Glutamatergic neuron (in vitro differentiated cells): ENCODE measurements at regions not wholly inside any gene's neighbourhood (a gene's known extent, or its start where the extent isn't known, plus 50 kb on each side); places are given as distances from the start of the nearest gene placed in this dataset.
"Not testable (repeated sequence)": the region's sequence is repeated elsewhere in the genome, so short reads cannot be mapped to it uniquely, and the experiment has no call there.

ENCODE experiments used
- DNase-seq: peaks from one replicate; pipeline ENCODE4 v3.0.0; 2022
- H3K27ac Mint-ChIP-seq: one replicate; pipeline ENCODE4 v1.8.0; 2020; ENCODE audit warnings: mild to moderate bottlenecking, mixed read lengths, inconsistent platforms; ENCODE audit not compliant: unreplicated experiment
- H3K27me3 Mint-ChIP-seq: one replicate; pipeline ENCODE4 v1.8.0; 2020; ENCODE audit warnings: mild to moderate bottlenecking, moderate library complexity, mixed read lengths, inconsistent platforms; ENCODE audit not compliant: unreplicated experiment
- H3K36me3 Mint-ChIP-seq: one replicate; pipeline ENCODE4 v1.8.0; 2020; ENCODE audit warnings: mild to moderate bottlenecking, mixed read lengths, inconsistent platforms; ENCODE audit not compliant: unreplicated experiment
- H3K4me1 Mint-ChIP-seq: one replicate; pipeline ENCODE4 v1.8.0; 2020; ENCODE audit warnings: mild to moderate bottlenecking, low read depth, mixed read lengths, inconsistent platforms; ENCODE audit not compliant: unreplicated experiment
- H3K4me3 Mint-ChIP-seq: one replicate; pipeline ENCODE4 v1.8.0; 2020; ENCODE audit warnings: mild to moderate bottlenecking, mixed read lengths, inconsistent platforms; ENCODE audit not compliant: unreplicated experiment
- H3K9me3 Mint-ChIP-seq: one replicate; pipeline ENCODE4 v1.8.0; 2020; ENCODE audit warnings: mild to moderate bottlenecking, moderate library complexity, mixed read lengths, inconsistent platforms; ENCODE audit not compliant: unreplicated experiment
- CTCF ChIP-seq: fragments of 200-600 bp; sonication (generic); IDR thresholded peaks from one replicate; pipeline ENCODE4 v1.5.0; 2021; ENCODE audit not compliant: partially characterized antibody, unreplicated experiment

- no peaks in the 10 kb centered on the region for H3K9me3 Mint-ChIP-seq
- H3K4me3 Mint-ChIP-seq: no peak overlapping the region
- no peak for DNase-seq
- H3K4me1 Mint-ChIP-seq: no peaks in the 10 kb centered on the region
- no peaks in the 10 kb centered on the region for H3K36me3 Mint-ChIP-seq
- H3K27ac Mint-ChIP-seq: no peak overlapping the region
- no peaks in the 10 kb centered on the region for H3K27me3 Mint-ChIP-seq
- no peak for TF ChIP-seq CTCF
Measured at GRCh38 chr15:91356083-91356482, 256.0 kb downstream of the SV2B start.

DNA sequence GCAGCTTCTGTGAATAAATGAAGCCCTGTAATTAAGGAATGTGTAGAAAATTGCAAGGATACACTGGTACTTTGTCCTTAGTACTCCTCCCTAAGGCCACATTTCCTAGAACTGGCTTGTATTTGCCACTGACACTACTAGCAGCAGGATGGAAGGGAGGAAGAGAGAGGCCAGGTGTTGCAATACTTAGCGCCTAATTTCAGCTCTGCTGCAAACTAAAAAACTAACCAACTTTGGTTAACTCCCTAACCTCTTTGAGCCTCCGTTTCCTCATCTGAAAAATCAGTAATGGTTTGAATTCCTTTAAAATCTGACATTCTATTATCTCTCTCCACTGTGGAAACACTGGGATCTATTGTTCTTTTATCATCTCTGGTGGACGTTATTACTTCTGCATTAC, 257.0 kb downstream of the SV2B start:
- no peak for TF ChIP-seq CTCF
- no peak for DNase-seq
- Mint-ChIP-seq H3K4me1 (no peaks in the 10 kb centered on the region), H3K27ac (no peak overlapping the region), H3K4me3 (no peak overlapping the region), H3K36me3 (no peaks in the 10 kb centered on the region), H3K9me3 (no peaks in the 10 kb centered on the region), H3K27me3 (no peaks in the 10 kb centered on the region)

GRCh38 chr15:91357486-91357885, 257.4 kb downstream of the SV2B start:
- Mint-ChIP-seq H3K4me1 (no peaks in the 10 kb centered on the region), H3K27me3 (no peaks in the 10 kb centered on the region), H3K36me3 (no peaks in the 10 kb centered on the region), H3K9me3 (no peaks in the 10 kb centered on the region), H3K27ac (no peak overlapping the region), H3K4me3 (no peak overlapping the region)
- no peak for DNase-seq
- no peak for TF ChIP-seq CTCF

DNA sequence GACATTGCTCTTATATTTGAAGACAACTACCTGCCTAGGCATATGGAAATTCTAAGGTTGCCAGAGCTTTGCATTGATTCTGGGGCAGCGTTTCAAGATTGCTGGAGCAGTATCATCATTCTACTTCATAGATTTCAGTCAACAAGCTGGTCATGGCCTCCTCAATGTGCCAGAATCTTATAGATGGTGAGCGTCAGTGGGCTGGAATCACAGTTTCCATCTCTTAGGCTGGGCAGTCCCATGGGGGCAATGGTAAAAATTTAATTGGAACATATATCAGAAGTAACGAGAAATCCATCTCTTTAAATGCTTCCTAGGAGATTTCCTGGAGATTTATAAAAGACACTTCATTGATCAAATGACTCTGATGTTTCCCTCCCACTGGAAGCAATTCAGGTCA, 258.3 kb downstream of the SV2B start:
- H3K4me1 Mint-ChIP-seq: no peaks in the 10 kb centered on the region

GRCh38 chr15:91361696-91362095, 261.6 kb downstream of the SV2B start:
- H3K9me3 Mint-ChIP-seq, DNase-seq, H3K27me3 Mint-ChIP-seq, H3K4me1 Mint-ChIP-seq, H3K27ac Mint-ChIP-seq, H3K36me3 Mint-ChIP-seq, H3K4me3 Mint-ChIP-seq: not testable (repeated sequence)

More for the DNA sequence above, 258.3 kb downstream of the SV2B start:
- Mint-ChIP-seq H3K27me3 (no peaks in the 10 kb centered on the region), H3K36me3 (no peaks in the 10 kb centered on the region), H3K9me3 (no peaks in the 10 kb centered on the region), H3K4me3 (no peak overlapping the region), H3K27ac (no peak overlapping the region)
- no peak for TF ChIP-seq CTCF
- DNase-seq: no peak

GRCh38 chr15:91366111-91366510, 266.1 kb downstream of the SV2B start:
- no peaks in the 10 kb centered on the region for H3K4me1 Mint-ChIP-seq
- no peak for TF ChIP-seq CTCF

More at GRCh38 chr15:91366111-91366510, 266.1 kb downstream of the SV2B start:
- no peak for DNase-seq
- Mint-ChIP-seq H3K4me3 (no peak overlapping the region), H3K27ac (no peak overlapping the region), H3K36me3 (peaks cover 6% of the 10 kb centered on the region), H3K27me3 (no peaks in the 10 kb centered on the region), H3K9me3 (peaks cover 2% of the 10 kb centered on the region)
